Stimulated activated CD8-positive, alpha-beta memory T cell treated with anti-CD3 and anti-CD28 coated beads, Interleukin-15, amount 100 ng/mL, for 1 hour (primary cell): ENCODE measurements at regions not wholly inside any gene's neighbourhood (a gene's known extent, or its start where the extent isn't known, plus 50 kb on each side); places are given as distances from the start of the nearest gene placed in this dataset.
"Not testable (repeated sequence)": the region's sequence is repeated elsewhere in the genome, so short reads cannot be mapped to it uniquely, and the experiment has no call there.

Experiments
- DNase-seq: peaks from one replicate; pipeline ENCODE4 v3.0.0-alpha.2; 2020; ENCODE audit warnings: low read depth

DNA sequence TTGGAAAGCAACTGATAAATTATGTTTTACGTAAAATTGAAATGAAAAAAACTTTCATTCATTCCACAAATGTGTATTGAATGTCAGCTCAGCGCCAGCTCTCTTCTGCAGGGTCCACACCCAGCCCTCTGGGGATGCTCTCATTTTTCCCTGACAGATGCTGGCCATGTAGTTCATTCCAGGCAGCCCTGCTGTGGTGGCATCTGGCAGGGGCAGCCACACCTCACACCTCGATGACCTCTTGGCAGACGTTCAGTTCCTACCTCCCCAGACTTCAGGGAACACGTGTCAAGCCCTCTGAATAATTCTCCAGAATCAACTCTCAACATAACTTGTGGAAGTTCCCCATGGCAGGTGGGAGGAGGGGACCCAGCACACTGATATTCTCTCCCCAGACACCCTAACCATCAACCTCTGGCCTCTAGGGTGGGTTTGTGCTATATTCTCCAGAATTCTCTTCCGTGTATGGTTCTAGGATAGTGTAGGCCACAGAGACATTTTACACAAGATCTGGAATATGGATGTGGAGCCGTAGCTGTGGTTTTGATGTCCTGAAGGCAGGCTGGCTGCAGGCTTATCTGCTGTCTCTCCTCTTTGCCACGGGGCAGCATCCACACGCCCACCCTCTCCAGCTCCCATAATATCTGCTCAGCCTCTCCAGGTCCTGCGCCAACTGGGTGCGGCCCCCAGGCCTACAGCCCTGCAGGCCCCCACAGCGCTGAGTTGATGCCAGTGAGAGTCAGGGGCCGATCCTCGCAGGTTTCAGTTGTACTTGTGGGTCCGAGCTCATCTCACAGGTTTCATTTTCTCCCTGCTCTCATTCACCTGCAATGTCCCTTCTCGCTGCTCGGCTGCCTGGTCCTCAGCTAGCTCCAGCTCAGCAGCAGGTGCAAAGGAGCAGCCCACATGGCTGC lies 175.8 kb upstream of the ARID1B start:
- no peak for DNase-seq

DNA sequence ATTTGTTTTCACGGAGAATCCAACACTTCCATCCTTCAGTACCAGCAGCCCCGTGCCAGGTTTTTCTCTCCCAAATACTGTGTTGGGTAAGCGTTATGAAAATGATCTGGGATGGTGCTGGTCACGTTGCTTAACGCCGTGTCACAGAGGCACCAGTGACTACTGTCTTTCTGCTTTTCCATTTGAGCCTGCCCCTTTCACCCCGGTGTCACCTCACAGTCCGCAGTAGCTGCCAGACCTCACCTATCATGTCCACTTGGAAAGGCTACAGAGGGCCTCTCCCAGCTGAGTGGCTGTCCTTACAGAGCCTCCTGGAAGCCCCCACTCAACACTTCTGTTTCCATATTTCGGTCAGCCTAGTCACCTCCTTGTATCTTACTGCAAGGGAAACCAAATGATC lies 176.5 kb upstream of the ARID1B start:
- DNase-seq, result no peak

DNA sequence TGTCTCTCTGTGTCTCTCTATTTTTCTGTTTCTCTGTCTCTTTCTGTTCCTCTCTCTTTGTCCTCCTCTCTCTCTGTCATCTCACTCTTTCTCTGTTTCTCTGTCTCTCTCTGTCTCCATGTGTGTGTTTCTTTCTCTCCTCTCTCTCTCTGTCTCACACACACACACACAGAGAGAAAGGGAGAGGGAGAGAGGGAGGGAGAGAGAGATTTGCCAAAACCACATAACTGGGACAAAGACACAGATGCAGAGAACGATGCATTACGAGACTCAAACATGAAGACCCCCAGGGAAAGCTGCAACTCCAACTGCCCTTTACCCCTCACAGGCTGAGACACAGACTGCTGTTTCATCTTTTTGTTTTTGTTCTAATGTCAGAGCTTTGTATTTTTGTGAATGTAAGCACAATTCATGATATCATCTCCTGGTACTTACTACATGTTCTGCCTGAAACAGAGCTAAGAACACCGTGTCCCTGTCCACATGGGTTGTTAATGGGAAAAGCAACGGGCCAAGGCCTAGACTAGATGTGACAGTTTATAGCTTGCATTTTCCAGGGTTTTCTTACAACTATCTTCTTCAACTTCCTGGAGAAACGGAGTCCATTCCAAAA lies 177.1 kb upstream of the ARID1B start:
- DNase-seq, result no peak

DNA sequence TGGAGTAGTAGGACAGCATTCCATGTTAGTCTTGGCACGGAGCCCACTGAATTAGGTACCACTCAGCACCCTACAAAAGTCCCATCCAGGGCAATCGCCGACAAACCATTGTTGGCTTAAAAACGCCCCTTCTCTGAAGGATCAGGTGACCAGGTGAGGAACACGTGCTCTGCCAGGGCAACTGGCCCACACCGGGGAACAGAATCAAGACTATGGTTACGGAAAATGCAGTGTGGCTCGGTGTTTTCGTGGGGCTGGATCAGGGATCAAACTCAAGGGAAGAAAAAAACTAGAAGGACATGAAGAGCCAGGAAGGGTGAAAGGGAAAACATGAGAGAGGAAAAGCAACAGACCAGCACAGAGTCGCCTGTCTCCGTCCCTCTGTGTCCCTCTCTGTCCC lies 177.8 kb upstream of the ARID1B start:
- no peak for DNase-seq

DNA sequence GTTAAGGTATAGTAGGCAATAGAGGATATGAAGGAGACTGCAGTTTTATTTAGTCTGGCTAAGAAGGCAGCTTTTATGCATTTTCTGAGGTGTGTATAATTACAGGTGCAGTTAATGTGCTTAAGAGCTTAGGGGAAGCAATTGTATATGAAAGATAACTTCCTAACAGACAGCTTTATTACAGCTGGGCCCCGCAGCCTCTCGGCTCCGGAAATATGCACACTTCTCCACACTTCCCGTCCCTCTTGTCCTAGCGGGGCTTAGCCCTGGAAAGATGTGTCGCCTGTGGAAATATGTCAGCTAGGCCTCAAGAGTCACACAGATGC lies 178.4 kb upstream of the ARID1B start:
- no peak for DNase-seq

DNA sequence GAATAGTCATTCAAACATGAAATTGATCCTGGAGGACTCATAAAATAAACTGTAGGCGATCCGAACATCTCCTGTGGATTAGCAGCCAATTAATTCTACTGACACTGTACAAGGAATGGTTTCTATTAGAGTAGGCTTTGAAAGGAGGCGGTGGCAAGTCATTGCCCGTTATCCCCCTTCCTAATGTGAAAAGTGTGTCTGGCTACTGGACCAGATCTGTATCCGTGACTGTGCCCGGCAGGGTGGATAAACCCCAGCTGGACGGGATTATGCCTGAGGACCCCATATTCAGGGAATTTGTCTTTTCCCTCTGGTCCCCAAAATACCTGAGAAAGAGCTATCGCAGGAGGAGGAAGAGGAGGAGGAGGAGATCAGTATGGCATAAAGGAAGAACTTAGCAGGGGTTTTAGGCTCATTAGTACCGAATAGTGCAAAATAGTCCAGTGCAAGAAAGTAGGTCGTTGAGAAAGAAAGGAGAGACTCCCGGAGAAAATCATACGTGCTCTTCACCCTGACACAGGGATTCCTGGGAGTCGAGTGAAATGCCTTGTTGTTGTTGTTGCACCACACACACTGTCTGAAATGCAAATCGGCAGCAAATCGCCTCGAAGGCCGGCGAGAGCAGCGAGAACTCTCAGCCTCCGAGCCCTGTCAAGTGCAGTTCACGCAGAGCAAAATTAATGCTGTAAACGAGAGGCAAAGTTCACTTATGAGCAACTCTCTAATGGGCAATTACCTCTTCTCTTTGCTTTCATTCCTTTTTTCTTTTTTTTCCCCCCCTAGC lies 178.9 kb upstream of the ARID1B start:
- DNase-seq, result no peak

DNA sequence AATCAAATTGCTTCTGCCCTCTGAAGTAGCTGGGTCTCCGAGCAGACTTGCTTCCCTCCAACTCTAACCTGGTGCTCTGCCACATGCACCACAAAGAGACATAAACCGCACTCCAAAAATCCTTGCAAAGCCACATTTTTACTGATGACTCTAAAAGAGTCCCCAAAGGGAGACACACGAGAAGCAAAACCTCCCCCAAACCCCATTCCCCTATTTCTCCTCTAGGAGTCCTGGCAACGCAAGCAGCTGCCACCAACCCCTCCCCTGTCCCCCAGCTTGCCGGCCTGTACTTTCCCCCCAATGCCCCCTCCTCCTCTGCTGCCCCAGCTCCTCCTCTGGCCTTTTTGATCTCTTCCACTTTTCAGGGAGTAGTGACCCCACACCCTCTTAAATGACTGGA lies 180.1 kb upstream of the ARID1B start:
- no peak for DNase-seq

DNA sequence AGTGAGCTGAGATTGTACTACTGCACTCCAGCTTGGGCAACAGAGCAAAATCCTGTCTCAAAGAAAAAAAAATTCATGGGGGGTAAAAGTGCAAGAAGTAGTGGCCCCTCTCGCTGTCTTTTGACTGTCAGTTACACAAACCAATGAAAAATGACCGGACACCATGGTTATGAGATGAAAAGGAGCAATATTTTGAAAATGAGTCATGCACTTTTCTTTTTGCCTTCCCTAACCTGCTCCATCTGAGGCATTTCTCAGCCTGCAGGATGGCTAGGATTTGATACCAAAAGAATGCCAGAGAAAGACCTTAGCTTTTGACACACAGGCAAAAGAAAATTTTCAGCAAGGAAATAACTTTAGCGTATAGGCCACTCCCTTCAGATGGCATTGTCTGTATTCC lies 181.7 kb upstream of the ARID1B start:
- no peak for DNase-seq

DNA sequence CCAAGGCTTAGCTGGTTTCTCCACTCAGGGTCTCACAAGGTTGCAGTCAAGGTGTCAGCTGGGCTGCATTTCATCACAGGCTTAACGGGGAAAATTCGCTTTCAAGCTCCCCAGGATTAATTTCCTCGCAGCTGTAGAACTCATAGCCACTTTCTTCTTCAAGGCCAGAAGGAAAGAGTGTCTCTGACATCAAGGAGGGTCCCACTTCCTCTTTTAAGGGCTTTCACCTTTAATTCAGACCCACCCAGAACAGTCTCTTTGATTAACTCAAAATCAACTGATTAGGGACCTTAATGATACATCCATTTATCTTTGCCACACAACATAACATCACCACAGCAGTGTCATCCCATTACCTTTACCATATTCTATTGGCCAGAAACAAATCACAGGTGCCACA lies 183.3 kb upstream of the ARID1B start:
- DNase-seq, result no peak

DNA sequence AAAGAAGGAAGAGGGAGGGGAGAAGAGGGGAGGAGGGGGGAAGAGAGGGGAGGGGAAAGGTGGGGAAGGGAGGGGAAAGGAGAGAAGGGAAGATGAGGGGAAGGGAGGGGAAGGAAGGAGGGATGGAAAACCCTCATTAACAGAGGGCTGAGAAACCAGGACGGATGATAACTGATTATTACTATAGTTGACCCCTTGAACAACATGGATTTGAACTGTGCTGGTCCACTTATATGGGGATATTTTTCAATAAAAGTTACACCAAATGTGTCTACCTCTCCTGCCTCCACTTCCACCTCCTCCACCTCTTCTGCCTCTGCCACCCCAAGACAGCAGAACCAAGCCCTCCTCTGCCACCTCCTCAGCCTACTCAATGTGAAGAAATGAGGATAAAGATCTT lies 184.1 kb upstream of the ARID1B start:
- DNase-seq, result no peak

DNA sequence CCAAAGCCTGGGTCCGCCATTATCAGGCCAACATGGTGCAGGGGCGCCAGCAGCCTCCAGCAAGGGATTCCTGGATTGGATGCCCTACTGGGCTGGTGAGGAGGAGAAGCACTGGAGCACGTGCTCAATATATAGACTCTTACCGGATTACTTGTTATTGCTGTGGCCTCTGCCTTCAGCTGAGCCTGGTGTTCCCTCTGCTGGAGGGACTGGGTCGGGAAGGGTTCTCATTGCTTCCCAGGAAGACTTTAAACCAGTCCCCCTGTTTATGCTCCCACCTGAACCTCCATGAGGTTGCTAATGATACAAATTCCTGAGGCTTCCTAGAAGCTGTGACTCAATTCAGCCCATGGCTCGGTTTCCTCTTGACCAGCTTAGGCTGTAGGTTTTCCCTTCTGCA lies 186.7 kb upstream of the ARID1B start:
- no peak for DNase-seq

DNA sequence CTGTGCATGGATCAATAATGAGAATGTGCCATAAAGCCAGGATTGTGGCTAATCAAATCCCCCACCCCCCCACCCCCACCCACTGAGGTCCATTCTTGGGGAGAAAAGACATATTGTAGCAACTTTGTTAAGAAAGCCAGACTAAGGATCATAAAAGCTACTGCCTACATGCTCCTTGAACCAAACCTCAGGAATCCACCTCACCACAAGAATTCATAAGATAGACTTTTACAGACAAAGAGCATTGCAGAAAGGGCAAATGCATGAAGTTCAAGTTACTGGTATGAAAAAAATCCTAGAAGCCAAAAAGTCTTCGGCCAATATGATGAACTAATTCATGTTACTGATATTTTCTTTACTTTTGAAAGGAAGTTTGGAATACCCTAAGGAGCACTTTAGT lies 187.9 kb upstream of the ARID1B start:
- DNase-seq, result no peak

DNA sequence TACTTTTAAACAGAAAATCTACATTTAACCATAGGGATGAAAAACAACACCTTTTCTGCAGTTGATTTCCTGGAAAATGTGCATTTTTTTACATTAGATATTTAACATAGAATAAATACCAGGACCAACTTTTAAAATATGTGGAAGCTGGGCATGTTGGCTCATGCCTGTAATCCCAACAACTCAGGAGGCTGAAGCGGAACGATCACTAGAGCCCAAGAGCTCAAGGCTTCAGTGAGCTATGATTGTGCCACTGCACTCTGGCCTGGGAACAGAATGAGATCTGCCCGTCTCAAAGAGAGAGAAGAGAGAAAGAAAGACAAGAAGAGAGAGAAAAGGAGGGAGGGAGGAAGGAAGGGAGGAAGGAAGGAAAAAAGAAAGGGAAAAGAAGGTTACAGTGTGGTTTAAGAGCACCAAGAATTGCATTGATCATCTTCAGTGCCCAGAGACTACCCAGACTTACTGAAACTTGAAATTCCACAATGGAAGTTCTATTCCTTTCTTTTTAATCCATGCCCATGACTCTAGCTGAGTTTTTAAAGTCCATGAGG lies 189.4 kb upstream of the ARID1B start:
- no peak for DNase-seq

DNA sequence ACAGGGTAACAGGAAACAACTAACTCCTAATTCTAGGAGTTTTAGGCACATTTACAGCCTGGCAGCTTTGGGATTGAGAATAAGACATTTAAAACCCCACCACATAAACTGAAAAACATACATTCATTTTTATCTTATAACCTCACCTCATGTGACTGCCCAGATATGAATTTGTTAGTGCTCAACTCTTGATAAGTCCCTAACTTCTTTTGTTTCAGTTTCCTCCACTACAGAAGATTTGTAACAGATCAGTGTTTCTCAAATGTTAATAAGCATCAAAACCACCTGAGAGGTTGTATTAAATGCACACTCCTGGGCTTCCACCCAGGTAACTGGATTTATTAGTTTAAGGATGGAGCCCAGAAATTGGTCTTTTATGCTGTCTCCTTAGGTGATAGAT lies 190.1 kb upstream of the ARID1B start:
- DNase-seq, result no peak

DNA sequence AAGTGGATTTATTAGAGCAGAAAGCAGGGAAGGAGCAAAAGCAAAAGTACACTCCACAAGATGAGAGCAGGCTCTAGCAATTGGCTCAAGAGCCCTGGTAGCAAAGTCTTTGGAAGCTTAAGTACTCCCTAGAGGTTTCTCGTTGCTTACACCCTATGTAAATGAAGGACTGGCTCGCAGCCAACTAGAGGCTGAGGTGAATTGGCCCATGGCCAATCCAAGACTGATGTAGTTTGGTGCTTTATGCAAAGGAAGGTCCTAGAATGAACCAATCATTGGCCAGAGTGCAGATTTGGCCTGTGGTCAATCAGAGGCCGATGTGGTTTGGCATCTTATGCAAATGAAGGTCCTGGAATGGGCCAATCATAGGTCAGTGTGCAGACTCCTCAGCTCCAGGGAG lies 191.3 kb upstream of the ARID1B start:
- DNase-seq, result no peak

DNA sequence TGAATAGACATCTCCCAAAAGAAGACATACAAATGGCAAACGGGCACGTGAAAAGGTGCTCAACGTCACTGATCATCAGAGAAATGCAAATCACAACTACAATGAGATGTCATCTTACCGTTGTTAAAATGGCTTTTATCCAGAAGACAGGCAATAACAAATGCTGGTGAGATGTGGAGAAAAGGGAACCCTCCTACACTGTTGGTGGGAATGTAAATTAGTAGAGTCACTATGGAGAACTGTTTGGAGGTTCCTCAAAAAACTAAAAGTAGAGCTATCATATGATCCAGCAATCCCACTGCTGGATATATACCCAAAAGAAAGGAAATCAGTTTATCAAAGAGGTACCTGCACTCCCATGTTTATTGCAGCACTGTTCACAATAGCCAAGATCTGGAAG lies 193.1 kb upstream of the ARID1B start:
- DNase-seq, result not testable (repeated sequence)

DNA sequence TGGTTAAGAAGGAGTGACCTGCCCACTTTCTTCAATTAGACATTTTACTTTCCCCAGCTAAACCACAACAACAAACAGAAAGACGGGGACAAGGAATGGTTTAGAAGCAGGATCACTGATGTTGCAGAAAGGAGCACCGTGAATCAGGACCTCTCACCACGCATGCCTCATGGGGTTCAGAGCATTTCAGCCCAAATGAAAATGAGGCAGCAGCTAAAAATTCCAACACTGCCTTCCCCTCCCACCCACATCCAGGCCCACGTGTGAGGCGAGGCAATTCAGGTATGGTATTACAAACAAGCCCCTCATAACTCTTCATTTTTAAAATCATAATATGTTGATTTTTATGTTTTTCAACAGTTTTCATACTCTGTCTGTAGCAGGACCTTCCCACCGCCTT lies 194.1 kb upstream of the ARID1B start:
- no peak for DNase-seq

DNA sequence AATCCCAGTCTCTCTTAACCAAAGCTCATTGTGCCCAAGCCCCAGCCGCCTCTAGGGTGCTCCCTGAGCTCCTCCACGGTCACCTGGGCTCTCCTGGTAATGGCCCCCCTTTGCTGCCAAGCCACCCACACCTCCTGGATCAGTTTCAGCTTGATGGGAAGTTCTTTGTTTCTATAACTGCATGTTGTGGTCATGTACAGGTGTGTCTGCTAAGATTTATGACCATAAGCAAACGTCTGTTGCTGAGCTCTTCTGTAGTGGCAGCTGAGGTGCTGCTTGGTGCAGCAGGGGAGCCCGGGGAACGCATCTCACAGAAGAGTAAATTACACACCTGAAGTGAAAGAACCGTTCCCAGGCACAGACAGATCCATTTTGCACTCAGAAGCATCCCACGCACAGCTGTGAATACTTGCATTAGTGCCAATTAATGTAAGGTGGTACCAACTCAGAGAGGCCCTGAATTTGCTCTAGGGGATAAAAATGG lies 194.6 kb upstream of the ARID1B start:
- DNase-seq, result no peak

DNA sequence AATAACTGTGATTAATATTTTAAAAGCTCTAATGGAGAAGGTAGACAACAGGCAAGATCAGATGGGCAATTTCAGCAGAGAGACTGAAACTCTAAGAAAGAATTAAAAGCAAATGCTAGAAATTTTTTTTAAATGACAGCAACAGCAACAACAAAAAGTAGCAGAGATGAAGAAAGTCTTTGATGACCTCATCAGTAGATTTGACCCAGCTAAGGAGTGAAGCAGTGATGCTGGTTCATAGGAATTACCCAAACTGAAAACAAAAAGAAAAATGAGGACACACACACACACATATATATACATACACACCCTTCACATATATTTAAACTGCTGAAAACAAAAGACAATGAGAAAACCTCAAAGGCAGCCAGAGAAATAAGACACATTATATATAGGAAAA lies 197.6 kb upstream of the ARID1B start:
- no peak for DNase-seq

DNA sequence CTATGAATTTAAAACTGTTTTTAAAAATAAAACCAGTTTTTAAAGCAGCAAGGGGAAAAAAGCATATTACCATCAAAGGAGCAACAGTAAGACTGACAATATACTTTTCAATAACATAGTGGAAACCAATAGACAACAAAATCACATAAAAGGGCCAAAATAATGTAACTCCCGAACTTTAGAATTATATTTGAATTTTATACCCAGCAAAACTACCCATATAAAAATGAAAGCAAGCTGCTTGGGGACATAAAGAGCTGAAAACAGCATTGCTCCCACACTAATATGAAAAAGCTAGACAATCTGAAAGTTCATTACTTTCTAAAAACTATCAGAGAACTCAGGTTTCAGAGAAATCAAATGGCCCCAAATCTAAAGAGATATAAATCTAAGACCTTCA lies 199.4 kb upstream of the ARID1B start:
- no peak for DNase-seq

DNA sequence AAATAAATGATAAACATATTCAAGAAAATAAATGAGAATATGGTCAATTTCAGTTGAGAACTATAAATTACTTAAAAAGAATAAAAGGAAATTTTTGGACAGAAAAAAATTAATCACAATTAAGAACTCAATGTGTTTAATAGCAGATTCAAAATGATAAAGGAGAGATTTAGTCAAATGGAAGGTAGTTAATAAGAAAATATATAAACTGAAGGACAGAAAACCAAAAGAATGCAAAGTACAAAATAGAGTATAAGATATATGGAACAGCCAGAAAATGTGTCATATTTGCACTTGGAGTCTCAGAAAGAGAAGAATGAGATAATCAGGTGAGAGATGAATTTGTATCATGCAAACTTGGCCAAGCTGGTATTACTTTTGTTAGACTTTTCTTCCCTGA lies 201.8 kb upstream of the ARID1B start:
- DNase-seq, result no peak

DNA sequence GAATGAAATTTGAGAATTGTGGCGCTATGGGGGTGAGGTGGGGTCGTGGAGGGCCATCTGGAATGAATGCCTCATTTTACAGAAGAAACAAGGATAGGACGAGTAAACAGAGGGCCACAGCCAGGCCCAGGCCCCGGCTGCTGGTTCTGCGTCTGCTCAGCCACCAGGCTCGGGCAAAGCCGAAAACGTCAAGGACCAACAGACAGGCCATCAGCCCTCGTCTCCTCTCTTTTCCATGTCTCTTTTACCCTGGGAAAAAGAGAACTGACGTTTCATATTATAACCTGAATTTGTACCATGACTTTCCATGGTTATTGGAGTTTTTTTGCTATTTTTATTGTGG lies 212.4 kb upstream of the ARID1B start:
- no peak for DNase-seq
